ENCODE measurements at regions not wholly inside any gene's neighbourhood (a gene's known extent, or its start where the extent isn't known, plus 50 kb on each side); places are given as distances from the start of the nearest gene placed in this dataset.

DNA sequence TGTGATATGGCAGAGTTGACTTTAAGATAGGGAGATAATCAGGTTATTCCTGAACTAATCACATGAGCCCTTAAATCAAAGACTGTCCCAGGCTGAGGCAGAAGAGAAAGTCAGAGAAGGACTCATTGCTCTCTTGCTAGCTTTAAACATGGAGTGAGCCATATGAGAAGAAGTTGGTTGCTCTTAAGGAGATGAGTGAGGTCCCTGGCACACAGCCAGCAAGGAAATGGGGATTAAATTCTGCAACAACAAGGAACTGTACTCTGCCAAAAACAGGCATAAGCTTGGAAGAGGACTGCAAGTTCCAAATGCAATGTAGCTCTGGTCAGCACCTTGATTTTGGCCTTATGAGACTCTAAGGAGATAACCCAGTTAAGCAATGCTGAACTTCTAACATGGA, 457.0 kb downstream of the PLOD2 start:
- TF ChIP-seq, protein P1, sequence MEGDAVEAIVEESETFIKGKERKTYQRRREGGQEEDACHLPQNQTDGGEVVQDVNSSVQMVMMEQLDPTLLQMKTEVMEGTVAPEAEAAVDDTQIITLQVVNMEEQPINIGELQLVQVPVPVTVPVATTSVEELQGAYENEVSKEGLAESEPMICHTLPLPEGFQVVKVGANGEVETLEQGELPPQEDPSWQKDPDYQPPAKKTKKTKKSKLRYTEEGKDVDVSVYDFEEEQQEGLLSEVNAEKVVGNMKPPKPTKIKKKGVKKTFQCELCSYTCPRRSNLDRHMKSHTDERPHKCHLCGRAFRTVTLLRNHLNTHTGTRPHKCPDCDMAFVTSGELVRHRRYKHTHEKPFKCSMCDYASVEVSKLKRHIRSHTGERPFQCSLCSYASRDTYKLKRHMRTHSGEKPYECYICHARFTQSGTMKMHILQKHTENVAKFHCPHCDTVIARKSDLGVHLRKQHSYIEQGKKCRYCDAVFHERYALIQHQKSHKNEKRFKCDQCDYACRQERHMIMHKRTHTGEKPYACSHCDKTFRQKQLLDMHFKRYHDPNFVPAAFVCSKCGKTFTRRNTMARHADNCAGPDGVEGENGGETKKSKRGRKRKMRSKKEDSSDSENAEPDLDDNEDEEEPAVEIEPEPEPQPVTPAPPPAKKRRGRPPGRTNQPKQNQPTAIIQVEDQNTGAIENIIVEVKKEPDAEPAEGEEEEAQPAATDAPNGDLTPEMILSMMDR (conservative IDR thresholded peaks at IDR 0.05) = no peak
- no peak for TF ChIP-seq EZH2 (IDR thresholded peaks at IDR 0.05; ENCODE audit: low read depth)

All from PC-9 (cell line).